H9 (cell line): ENCODE measurements at regions not wholly inside any gene's neighbourhood (a gene's known extent, or its start where the extent isn't known, plus 50 kb on each side); places are given as distances from the start of the nearest gene placed in this dataset.
A peak's percentile ranks its signal among the peaks of the same experiment; 100 is the strongest.

Experiments
- DNase-seq: peaks from one replicate; pipeline ENCODE4 v3.0.0-alpha.2; 2017
- H2AFZ ChIP-seq: one replicate; pipeline ENCODE4 v1.6.1; 2013; ENCODE audit warnings: mild to moderate bottlenecking, low read length, control low read depth, moderate library complexity
- H2AK5ac ChIP-seq: 2 replicates; pipeline ENCODE4 v1.6.1; 2013; ENCODE audit warnings: low read length, control low read depth, mixed read lengths; ENCODE audit not compliant: insufficient read length
- H2BK120ac ChIP-seq: one replicate; pipeline ENCODE4 v1.6.1; 2013; ENCODE audit warnings: low read depth, mild to moderate bottlenecking, low read length, control low read depth, inconsistent platforms; ENCODE audit not compliant: poor library complexity, severe bottlenecking
- H2BK12ac ChIP-seq: 2 replicates; pipeline ENCODE4 v1.6.1; 2013; ENCODE audit warnings: low read length, control low read depth, mixed read lengths, low read depth; ENCODE audit not compliant: insufficient read length
- H2BK15ac ChIP-seq: 2 replicates; pipeline ENCODE4 v1.6.1; 2013; ENCODE audit warnings: low read depth, low read length, control low read depth
- H2BK20ac ChIP-seq: one replicate; pipeline ENCODE4 v1.6.1; 2013; ENCODE audit warnings: low read depth, mild to moderate bottlenecking, low read length, control low read depth, inconsistent platforms; ENCODE audit not compliant: poor library complexity, severe bottlenecking
- H2BK5ac ChIP-seq: 2 replicates; pipeline ENCODE4 v1.6.1; 2013; ENCODE audit warnings: low read length, control low read depth, mixed read lengths; ENCODE audit not compliant: insufficient read length
- H3K14ac ChIP-seq: 2 replicates; pipeline ENCODE4 v1.6.1; 2013; ENCODE audit warnings: low read length, control low read depth; ENCODE audit not compliant: insufficient read depth
- H3K18ac ChIP-seq: 2 replicates; pipeline ENCODE4 v1.6.1; 2013; ENCODE audit warnings: low read depth, mild to moderate bottlenecking, mixed read lengths, low read length, control low read depth; ENCODE audit not compliant: insufficient read length
- H3K23ac ChIP-seq: 2 replicates; pipeline ENCODE4 v1.6.1; 2013; ENCODE audit warnings: low read length, control low read depth, mixed read lengths, low read depth; ENCODE audit not compliant: insufficient read length
- H3K23me2 ChIP-seq: 2 replicates; pipeline ENCODE4 v1.6.1; 2013; ENCODE audit warnings: low read depth, mild to moderate bottlenecking, mixed read lengths, low read length, control low read depth; ENCODE audit not compliant: insufficient read length, poor library complexity, severe bottlenecking
- H3K27ac ChIP-seq: 2 replicates; pipeline ENCODE4 v1.5.1; 2013; ENCODE audit warnings: low read length, control low read depth, mixed read lengths, low read depth; ENCODE audit not compliant: insufficient read length
- H3K27me3 ChIP-seq: 2 replicates; pipeline ENCODE4 v1.6.1; 2013; ENCODE audit warnings: low read length, control low read depth, inconsistent platforms; ENCODE audit not compliant: insufficient read depth
- H3K4ac ChIP-seq: 2 replicates; pipeline ENCODE4 v1.6.1; 2013; ENCODE audit warnings: low read depth, mild to moderate bottlenecking, control low read depth, inconsistent platforms, low read length, moderate library complexity
- H3K4me1 ChIP-seq: 2 replicates; pipeline ENCODE4 v1.6.1; 2013; ENCODE audit warnings: low read length, control low read depth, inconsistent platforms; ENCODE audit not compliant: insufficient read depth
- H3K4me2 ChIP-seq: 2 replicates; pipeline ENCODE4 v1.6.1; 2013; ENCODE audit warnings: low read length, control low read depth, mixed read lengths; ENCODE audit not compliant: insufficient read length, insufficient read depth
- H3K56ac ChIP-seq: 2 replicates; pipeline ENCODE4 v1.6.1; 2013; ENCODE audit warnings: low read depth, mild to moderate bottlenecking, mixed read lengths, low read length, control low read depth; ENCODE audit not compliant: insufficient read length
- H3K79me1 ChIP-seq: 2 replicates; pipeline ENCODE4 v1.6.1; 2013; ENCODE audit warnings: low read depth, mild to moderate bottlenecking, moderate library complexity, low read length, control low read depth, inconsistent platforms; ENCODE audit not compliant: insufficient read depth, poor library complexity, severe bottlenecking
- H3K79me2 ChIP-seq: 2 replicates; pipeline ENCODE4 v1.6.1; 2013; ENCODE audit warnings: low read length, control low read depth, inconsistent platforms; ENCODE audit not compliant: insufficient read depth
- H3K9ac ChIP-seq: 2 replicates; pipeline ENCODE4 v1.6.1; 2013; ENCODE audit warnings: low read length, control low read depth, mixed read lengths; ENCODE audit not compliant: insufficient read length; ENCODE audit errors: extremely low read depth
- H3K9me3 ChIP-seq: one replicate; pipeline ENCODE4 v1.6.1; 2013; ENCODE audit warnings: low read depth, low read length, inconsistent platforms; ENCODE audit not compliant: control insufficient read depth
- H3T11ph ChIP-seq: one replicate; pipeline ENCODE4 v1.6.1; 2013; ENCODE audit warnings: mild to moderate bottlenecking, low read length, control low read depth, inconsistent platforms
- H4K20me1 ChIP-seq: one replicate; pipeline ENCODE4 v1.6.1; 2013; ENCODE audit not compliant: control insufficient read depth, insufficient read length, insufficient read depth
- H4K5ac ChIP-seq: 2 replicates; pipeline ENCODE4 v1.6.1; 2013; ENCODE audit warnings: low read depth, mild to moderate bottlenecking, mixed read lengths, low read length, control low read depth; ENCODE audit not compliant: insufficient read length
- H4K8ac ChIP-seq: replicated peaks from 2 replicates; pipeline ENCODE4 v1.6.1; 2013; ENCODE audit warnings: low read length, control low read depth, mixed read lengths, low read depth; ENCODE audit not compliant: insufficient read length
- H4K91ac ChIP-seq: 2 replicates; pipeline ENCODE4 v1.6.1; 2013; ENCODE audit warnings: low read depth, mild to moderate bottlenecking, moderate library complexity, mixed read lengths, low read length, control low read depth; ENCODE audit not compliant: insufficient read length
- H3K27ac Mint-ChIP-seq, 3 experiments: 2 replicates in 2 of 3; 3 replicates in 1 of 3; pipeline ENCODE4 v1.8.0; 2020 to 2021; ENCODE audit warnings: mixed read lengths in 3 of 3, mild to moderate bottlenecking in 1 of 3, moderate library complexity in 1 of 3
- H3K27me3 Mint-ChIP-seq: 2 replicates; pipeline ENCODE4 v1.8.0; 2021; ENCODE audit warnings: low read depth, mild to moderate bottlenecking, moderate library complexity, mixed read lengths
- H3K36me3 Mint-ChIP-seq, 3 experiments: 2 replicates in 2 of 3; 3 replicates in 1 of 3; pipeline ENCODE4 v1.8.0; 2020 to 2021; ENCODE audit warnings: low read depth in 3 of 3, mixed read lengths in 3 of 3; ENCODE audit not compliant: insufficient read depth in 1 of 3
- H3K4me1 Mint-ChIP-seq, 2 experiments: 2 replicates each; pipeline ENCODE4 v1.8.0; 2020; ENCODE audit warnings: mixed read lengths in 2 of 2
- H3K4me3 Mint-ChIP-seq, 2 experiments: 2 replicates in 1 of 2; 3 replicates in 1 of 2; pipeline ENCODE4 v1.8.0; 2020 to 2021; ENCODE audit warnings: mild to moderate bottlenecking in 2 of 2, mixed read lengths in 2 of 2, moderate library complexity in 1 of 2
- H3K9me3 Mint-ChIP-seq, 2 experiments: 2 replicates in 1 of 2; 3 replicates in 1 of 2; pipeline ENCODE4 v1.8.0; 2020; ENCODE audit warnings: mild to moderate bottlenecking in 2 of 2, mixed read lengths in 2 of 2, moderate library complexity in 1 of 2
- CTCF ChIP-seq: fragments of 200-600 bp; sonication (generic); conservative IDR thresholded peaks from 3 replicates; pipeline ENCODE4 v1.8.0; 2021; ENCODE audit warnings: antibody characterized with exemption, mild to moderate bottlenecking
- WGBS: extraction: QIAGEN DNeasy Blood & Tissue Kit; methylation state at CpG from one replicate; pipeline ENCODE4 v1.1.7; 2013; ENCODE audit warnings: missing lambda C conversion rate, low lambda C conversion rate, mixed read lengths; ENCODE audit not compliant: insufficient read length; ENCODE audit errors: extremely low coverage; 5-methylcytosine and 5-hydroxymethylcytosine counted together

GRCh38 chr7:156022483-156023459 lies 210.5 kb upstream of the SHH start:
- peaks cover 10% of the 10 kb centered on the region for H3K27me3 Mint-ChIP-seq
- no peak overlapping the region for H3K27ac ChIP-seq

More at GRCh38 chr7:156022483-156023459, 210.5 kb upstream of the SHH start:
- Histone ChIP-seq H2AK5ac (no peak overlapping the region), H3K4ac (no peak overlapping the region), H3K14ac (peak overlapping the region; percentile 13; the same call in 1 of the 2 replicates), H4K91ac (no peak overlapping the region), H3K18ac (no peak overlapping the region), H2BK20ac (no peak overlapping the region), H3K56ac (no peak overlapping the region), H3K4me2 (no peak overlapping the region), H3K4me1 (no peaks in the 10 kb centered on the region), H4K5ac (no peak overlapping the region), H3K9ac (no peak overlapping the region), H2BK12ac (no peak overlapping the region), H2BK15ac (no peak overlapping the region), H2BK5ac (no peak overlapping the region), H3K79me1 (no peaks in the 10 kb centered on the region), H4K20me1 (no peaks in the 10 kb centered on the region), H2AFZ (no peak overlapping the region), H3K79me2 (no peaks in the 10 kb centered on the region), H3T11ph (no peak overlapping the region), H4K8ac (no peak overlapping the region), H3K23me2 (no peaks in the 10 kb centered on the region), H3K27me3 (no peaks in the 10 kb centered on the region), H2BK120ac (no peak overlapping the region), H3K9me3 (no peaks in the 10 kb centered on the region), H3K23ac (no peak overlapping the region)
- H3K9me3 Mint-ChIP-seq = no peaks in the 10 kb centered on the region
- H3K4me3 Mint-ChIP-seq = no peak overlapping the region
- no CpG with 5 or more reads among the region's 26 CpGs for WGBS
- no peaks in the 10 kb centered on the region for H3K36me3 Mint-ChIP-seq
- H3K27ac Mint-ChIP-seq = no peak overlapping the region
- peaks cover 12 to 16% of the 10 kb centered on the region in 2 experiments; a peak in 3 of 4 replicates for H3K4me1 Mint-ChIP-seq
- no peak for TF ChIP-seq CTCF
- DNase-seq = no peak
